ENCODE measurements at regions not wholly inside any gene's neighbourhood (a gene's known extent, or its start where the extent isn't known, plus 50 kb on each side); places are given as distances from the start of the nearest gene placed in this dataset.

DNA sequence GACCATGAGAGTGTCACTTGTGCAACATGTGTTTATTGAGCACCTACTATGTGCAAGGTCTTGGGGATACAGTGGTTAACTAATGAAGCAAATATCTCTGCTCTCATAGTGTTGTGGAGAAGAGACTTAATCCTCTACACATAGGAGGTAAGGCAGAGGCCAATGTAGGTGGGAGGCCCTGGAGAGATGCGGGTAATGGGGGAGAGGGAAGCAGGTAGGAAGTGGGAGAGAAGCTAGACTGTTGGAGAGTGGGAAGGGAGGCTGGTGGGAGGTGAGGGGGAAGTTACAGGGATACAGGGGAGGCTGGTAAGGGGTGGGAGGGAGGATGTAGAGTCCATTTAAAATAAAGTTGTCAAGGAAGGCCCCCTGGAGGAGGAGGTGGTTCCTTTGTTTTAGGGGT is 240.0 kb downstream of the MIAT start:
- no peak for DNase-seq

DNA sequence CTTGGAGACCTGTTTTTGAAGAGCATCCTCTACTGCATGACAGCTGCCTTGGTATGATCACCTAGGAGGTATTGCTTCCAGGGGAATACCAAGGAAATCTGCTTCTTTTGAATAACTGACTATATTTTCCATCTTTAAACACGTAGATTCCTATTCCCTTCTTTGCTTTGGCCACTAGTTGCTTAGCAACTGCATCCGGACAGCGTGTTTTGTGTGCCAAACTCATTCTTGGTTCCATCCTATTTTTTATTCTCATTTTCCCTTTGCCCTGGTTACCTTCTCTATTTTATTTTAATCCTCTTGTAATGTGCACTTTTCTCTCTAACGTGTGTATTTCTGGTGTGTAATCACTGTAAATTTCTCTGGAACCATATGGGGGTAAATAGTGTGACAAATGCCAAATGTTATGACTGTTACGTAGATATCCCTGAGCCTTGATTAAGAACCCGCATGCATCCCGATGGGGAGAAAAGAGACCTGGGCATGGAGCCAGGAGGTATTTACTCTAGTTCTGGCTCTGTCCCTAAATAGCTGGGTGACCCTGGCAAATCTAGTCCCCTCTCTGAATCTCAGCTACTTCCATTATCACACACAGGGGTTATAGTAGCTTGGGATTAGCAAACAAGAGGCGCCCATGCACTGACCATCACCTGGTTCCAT is 241.7 kb downstream of the MIAT start:
- peak; percentile 74 for DNase-seq

DNA sequence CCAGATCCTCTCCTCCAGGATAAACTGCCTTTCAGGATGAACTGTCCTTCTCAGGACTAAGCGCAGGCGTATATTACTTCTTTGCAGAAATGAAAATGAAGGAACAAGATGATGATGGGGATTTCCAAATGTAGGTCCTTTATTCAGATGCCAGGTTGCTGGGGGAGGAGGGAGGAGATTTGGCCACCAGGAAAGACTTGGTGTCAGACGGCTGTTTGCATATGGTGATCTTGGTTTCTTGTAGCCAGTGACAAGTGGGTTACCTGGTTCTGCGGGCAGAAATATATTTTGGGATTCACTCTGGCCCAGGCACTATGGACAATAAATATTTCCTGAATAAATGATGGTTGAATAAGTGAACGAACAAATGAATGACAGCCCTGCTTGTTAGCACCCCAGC is 243.4 kb downstream of the MIAT start:
- no peak for DNase-seq

DNA sequence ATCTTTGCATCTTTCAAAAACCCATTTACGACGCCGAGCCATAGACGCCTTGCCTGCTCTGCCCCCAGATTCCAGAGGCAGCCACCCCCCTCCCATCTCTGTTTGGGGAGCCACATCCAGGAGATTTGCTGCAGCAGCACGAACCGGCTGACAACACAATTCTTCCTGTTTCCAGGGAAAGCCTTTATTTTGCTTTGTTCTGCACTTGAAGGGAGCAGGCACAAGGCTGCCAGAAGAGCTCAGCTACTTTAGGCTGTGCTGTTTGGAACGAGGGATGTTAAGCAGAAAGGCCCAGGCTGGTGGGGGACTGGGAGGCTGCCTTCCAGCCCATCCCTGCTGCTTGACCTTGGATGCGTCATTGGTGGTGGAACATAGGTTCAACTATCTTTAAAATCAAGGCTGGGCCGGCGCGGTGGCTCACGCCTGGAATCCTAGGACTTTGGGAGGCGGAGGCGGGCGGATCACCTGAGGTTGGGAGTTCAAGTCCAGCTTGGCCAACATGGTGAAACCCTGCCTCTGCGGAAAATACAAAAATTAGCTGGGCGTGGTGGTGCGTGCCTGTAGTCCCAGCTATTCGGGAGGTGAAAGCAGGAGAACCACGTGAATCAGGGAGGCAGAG is 243.9 kb downstream of the MIAT start:
- DNase-seq: no peak

DNA sequence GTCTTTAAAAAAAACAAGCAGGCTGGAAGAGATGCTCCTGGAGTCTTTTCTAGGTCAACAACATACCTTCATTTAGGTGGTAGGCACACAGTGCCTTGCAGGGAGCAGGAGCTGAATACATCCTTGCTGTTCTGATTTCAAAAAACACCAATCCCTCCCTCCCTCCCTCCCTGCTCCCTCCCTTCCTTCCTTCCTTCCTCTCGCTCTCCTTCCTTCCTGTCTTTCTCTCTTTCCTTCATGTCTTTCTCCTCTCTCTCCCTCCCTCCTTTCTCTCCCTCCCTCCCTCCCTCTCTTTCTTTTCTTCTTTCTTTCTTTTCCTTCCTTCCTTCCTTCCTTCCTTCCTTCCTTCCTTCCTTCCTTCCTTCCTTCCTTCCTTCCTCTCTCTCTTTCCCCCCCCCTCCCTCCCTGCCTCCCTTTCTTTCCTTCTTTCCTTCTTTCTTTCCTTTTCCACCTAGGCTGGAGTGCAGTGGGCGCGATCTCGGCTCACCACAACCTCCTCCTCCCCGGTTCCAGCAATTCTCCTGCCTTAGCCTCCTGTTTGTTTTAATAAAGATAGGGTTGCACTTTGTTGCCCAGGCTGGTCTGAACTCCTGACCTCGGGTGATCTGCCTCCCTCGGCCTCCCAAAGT is 245.1 kb downstream of the MIAT start:
- DNase-seq: no peak

DNA sequence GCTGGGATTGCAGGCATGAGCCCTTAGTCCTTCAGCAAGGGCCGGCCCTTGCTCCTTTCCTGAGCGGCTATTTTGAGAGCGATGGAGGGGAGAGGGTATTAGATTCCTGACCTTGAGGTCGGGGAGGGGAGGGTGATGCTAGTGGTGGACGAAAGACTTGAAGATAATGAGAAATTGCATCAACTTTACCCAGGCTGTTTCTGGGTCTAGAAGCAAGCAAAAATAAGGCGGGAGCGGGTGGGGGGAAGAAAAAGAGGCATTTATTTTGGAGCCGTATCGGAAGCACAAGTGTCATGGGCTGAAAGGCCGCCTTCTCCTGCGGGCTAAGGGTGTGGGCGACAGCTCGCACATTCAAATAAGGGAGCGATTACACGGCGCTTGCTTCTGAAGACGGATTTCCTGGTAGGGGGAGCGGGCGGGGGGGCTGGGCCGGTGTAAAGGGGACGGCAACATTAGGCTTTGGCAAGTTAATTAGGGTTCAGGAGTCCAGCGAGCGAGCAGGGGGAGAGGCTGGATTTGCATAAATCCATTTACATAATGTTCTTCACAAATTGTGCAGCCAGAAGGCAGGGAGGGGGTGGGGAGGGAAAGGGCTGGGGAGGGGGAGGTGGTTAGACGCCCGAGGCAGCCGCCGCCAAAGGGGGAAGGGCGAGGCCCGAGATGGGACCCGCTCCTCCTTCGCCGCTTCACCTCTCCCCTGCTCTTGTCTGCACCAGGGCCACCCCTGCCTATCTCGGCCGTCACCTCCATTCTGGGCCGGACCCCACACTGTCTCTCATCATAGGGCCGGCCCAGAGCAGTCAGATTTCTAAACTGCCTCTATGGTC is 245.9 kb downstream of the MIAT start:
- no peak for DNase-seq

DNA sequence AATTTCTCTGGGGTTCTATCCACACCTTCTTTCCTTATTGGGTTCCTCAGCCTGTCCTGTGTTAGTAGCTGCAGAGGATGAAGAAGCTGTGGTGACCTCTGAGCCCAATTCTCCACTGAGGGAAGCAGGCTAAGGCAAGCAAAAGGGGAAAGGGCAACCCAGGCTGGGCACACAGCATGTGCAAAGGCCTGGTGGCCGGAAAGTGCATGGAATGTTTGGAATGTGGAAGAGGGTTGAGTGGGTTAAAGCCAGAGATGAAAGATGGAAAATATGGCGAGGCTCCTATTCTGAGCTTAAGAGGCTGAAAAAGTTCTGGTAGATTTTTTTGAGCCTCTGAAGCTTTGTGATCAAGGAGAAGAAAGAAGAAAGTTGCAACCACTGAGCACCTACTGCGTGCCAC is 247.1 kb downstream of the MIAT start:
- no peak for DNase-seq

DNA sequence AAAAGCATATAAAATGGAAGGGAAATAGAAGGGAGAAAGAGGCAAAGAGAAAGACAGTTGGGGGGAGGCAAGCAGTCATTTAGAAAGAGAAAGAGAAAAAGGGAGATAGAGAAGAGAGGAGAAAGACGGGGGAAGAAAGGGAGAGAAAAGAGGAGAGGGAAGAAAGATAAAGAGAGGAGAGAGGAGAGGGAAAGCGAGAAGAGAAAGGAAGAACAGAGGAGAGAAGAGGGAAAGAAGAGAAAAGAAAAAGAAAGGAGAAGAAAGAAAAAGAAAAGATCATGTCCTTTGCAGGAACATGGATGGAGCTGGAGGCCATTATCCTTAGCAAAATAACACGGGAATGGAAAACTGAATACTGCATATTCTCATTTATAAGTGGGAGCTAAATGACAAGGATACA is 247.7 kb downstream of the MIAT start:
- DNase-seq: no peak

DNA sequence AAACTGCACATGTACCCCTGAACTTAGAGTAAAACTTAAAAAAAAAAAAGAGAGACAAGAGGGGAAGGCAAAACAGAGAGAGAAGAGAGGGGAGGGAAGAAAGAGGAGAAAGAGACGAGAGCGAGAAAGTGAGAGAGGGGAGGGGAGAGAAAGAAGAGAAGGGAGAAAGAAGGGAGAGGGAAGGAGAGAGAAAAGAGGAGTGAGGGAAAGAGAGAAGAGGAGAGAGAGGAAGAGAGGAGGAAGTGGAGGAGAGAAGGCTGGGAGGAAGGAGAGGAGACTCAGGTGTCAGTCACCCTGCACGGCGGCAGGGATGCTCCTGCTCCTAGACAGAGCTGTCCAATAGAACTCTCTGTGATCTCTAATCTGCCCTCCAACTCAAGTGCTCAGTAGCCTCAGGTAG is 248.3 kb downstream of the MIAT start:
- no peak for DNase-seq

DNA sequence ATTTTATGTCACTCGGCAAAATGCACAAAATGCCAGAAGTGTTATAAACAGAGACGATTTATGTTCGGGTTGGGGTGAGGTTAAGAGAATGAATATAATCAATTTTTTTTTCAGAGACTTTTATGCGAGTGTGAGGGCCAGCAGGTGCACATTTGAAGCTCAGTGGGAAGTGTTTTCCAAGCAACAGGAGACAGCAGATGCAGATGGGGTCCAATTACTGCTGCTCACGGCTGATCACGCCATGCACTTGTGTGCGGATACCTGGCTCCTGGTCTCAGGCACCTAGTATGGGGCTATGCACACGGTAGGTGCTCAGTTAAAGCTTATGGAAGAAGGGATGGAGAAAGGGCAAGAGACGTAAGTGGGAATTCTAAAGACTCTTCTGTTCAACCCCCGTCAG is 249.1 kb downstream of the MIAT start:
- DNase-seq: no peak

DNA sequence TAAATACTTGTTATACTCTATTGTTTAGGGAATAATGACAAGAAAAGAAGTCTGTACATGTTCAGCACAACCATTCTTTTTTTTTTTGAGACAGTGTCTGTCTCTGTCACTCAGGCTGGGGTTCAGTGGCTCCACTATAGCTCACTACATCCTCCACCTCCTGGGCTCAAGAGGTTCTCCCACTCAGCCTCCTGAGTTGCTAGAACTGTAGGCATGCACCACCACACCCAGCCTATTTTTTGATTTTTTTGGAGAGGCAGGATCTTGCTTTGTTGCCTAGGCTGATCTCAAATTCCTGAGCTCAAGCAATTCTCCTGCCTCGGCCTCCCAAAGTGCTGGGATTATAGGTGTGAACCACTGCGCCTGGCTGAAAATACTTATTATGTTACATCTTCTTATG is 250.0 kb downstream of the MIAT start:
- no peak for DNase-seq

DNA sequence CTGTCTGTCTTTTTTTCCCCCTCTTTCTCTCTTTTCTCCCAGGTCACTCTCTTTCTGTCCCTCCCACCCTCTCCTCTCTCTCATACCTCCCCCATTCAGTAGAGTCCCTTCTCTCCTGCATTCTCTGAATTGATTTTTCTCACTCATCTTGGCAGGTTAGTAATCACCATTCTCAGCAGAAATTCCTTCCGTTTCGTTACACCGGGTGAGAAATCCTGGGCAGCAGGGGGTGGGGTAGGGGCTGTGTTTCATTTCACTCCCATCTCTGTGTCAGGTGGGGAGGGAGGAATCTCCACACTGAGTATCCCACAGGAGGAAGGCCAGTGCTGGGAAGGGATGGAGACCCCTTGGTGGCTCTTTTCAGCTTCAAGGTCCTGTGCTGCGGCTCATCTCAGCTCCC is 253.5 kb downstream of the MIAT start:
- no peak for DNase-seq

DNA sequence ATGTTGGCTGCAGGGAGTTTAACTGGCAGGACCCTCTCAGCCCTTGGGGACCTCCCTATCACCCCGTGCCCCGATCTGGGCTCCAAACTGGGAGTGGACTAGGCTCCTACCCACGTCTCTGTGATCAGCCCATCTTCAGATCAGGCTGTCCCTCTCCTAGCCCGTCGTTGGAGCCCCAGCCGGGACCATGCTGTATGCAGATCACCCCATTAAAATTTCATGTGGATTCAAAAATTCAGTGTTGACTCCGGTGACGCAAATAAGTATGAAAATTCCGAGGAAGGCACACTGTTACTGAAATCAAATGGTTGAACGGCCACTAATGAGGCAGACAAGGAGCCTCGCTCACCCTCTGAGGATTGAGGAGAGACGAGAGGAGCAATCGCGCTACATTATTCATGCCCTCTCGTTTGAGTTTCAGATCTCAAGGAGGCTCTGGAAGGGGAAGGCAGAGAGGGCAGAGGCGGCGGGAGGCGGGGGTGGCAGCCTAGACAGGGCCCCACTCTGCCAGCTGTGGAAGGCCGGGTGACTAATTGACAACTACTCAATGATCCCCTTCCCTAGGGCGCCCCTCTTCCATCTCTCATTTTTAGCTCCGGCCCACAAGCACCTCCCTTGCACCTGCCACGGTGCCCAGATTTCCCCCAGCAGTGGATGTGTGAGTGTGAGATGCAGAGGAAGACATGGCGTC is 255.4 kb downstream of the MIAT start:
- no peak for DNase-seq

DNA sequence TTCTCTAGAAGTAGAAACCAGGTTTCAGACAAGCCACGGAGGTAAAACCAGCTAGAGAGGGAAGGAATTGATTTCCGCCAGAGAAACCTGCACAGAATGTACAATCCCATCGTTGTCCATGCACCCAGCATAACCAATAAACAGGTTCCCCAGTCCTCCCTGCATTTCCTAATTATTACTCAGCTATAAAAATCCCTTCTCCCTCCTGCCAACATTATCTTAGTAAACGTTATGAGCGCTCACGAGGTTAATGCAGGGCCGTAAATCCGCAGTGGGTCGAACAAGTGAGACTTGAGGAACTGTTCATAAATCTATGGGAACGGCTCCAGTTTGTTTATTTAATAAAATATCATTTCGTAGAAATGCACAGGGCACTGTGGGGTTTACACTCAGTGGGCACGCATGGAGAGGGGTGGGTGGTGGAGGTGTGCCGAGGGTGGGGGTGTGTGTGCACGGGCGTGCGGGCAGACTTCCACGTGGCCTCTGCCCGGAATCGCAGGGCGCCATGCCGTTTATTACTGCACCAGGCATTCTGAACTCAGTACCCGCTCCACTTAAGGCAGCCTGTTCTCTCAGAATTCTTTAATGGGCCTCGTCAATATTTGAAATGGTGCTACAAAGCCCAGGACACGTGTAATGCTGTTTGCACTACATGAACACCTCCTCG is 257.3 kb downstream of the MIAT start:
- DNase-seq: no peak

DNA sequence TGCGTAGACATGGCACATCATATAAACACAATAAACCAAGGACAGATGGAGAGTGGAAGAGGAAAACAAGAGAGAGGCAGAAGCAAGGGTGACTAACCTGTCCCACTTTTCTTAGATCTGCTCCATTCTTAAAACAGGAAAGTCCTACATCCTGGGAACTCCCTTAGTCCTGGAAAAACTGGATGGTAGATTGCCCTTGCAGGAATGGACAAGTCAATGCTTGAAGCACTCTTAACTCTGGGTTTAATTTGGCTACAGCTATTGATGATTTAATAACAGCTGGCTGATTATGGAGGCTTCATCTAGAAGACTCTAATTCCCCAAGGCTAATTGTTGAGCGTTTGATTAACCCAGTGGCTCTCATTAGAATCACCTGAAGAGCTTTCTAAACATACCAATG is 258.8 kb downstream of the MIAT start:
- DNase-seq: no peak

DNA sequence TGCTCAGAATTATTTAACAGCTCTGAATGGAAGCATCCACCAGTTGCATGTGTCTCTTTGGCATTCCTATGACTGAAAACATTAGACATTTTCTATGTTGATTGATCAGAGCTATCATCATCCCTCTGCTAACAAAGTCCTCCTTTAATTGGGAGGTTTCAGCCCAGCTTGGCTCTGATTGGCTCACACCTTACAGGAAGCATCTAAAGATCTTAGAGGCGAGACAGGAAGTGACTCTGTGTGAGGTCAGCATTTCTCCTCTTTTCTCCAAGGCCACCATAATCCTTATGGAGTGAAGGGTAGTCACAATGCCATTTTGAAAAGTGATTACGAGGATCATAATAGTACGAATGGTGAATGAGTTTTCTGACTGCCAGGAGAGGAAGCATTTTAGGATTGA is 260.8 kb downstream of the MIAT start:
- DNase-seq: no peak

DNA sequence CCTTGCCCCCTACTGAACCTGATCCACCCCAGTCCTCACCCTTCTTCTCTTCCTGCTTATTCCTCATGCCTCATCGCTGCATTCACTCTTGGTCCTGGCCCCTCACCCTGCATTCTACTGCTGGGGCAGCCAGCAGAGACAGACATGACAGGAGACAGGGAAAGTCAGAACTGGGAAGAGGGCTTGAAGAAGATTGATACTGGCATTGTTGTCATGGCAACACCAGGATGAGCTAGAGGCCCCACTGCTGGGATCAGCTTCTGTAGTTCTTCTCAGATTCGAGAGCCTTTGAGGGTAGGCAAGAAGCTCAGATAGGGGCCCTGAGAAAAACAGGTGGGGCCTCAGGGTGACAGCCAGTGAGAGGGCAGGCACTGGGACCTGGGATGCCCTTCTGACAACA is 264.3 kb downstream of the MIAT start:
- no peak for DNase-seq

DNA sequence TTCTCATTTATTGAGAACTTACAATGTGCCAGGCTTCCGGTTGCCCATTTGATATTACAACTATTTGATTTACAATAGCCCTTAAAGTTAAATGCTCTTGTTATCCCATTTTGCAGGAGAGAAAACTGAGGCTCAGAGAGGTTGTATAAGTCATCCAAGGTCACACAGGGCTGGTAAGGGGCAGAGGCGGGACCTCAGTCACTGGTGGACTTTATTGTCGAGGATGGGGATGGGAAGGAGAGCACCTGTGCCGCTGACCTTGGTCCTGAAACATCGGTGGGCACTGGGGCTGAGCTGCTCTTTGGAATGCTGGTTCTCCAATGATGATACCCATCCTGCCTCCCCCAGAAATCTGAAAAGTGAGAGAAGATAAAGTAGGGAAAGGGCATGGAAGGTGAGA is 265.4 kb downstream of the MIAT start:
- DNase-seq: no peak

DNA sequence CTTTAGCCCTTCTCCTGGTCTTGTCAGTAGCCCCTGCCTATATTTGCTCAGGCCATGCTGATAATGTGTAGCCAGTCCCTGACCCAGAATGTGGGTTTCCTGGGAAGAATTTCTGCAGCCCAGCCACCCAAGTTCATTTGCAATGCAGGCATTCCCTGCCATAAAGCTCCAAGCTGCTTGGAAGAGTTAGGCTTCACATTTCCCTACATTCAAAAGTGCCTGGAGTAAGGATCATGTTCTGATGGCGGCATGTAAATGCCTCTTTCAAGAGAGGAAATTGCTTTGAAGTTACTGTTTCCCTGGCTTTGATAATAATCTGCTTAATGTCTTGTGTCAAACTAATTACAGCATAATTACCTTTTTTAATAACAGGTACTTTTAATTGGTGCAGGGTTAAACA is 266.1 kb downstream of the MIAT start:
- DNase-seq: no peak

DNA sequence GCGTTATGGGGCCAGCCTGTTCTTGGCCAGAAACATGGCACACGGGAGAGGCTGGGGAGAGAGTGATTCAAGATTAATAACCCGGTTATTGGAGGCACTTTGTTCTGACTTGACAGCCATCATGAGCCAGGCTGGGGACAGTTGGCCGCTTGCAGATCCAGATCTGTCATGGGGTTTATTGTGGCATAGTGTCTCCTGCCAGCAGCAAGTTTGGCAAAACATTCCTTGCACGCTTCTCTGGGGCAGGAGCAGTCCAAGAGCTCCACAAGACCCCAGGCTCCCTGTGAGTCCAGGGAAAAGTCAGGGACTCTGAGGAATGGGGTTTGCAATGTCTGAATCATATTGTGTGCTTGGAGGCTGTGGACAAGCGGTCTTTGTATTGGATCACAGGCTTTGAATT is 270.4 kb downstream of the MIAT start:
- no peak for DNase-seq

DNA sequence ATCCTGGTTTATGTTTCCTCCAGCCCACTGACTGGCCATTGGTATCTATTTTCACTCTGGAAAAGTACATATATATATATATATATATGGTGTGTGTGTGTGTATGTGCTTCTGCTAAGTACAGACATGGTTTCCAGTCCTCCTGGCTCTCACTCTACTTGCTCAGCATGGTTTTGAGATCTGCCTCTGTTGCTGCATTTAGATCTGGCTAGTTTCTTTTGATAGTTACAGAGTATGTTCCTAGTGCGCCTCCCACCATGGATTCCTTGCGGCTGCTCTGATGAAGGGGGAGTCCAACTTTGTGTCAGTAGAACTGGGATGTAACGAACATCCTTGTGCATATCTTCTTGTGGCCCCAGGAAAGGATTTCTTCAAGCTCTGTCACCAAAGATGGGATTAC is 274.1 kb downstream of the MIAT start:
- no peak for DNase-seq

DNA sequence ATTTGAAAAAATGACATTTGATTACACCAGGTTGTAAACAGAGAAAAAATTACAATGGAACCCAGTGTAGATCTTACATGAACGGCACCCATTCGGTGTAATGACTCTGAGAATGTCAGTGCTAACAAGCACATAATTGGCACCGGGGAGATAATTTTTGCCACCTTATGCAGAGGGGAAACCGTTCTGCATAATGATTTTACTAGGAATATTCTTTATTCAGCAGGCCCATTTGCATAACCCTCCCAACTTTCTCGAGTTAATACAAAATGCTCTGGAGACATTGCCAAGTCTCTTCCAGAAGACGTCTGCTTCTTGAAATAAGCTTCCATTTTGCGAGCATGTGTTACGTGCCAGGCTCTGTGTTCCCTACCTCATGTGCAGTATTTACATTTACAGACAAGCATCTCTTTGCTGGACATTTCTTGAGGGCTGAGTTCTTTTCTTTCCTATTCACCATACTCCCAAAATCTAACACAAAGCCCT is 275.8 kb downstream of the MIAT start:
- DNase-seq: no peak

DNA sequence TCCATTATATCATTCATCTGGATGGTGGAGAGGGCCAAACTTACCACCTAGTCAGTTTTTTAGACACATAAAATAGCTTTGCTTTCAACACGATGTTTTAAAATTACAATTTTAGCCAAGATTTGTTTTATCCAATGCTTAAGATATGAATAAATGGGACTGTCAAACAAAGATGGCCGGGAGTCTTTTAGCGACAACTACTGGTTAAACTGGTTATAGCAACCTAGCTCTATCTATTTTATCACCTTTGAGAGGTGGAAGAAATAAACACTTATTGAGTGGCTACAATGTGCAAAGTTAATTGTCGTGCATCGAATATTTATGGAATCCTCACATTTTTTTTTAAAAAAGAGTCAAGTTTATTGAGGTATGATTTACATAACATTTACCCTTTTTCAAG is 279.8 kb downstream of the MIAT start:
- no peak for DNase-seq

All from NCI-H1694 treated with DMSO at 0.1 percent for 48 hours (cell line).